Activated T-helper 17 cell treated with anti-CD3 and anti-CD28 coated beads, Interleukin-2, amount 50 U/mL, for 72 hours (primary cell): ENCODE measurements at regions not wholly inside any gene's neighbourhood (a gene's known extent, or its start where the extent isn't known, plus 50 kb on each side); places are given as distances from the start of the nearest gene placed in this dataset.
"Not testable (repeated sequence)": the region's sequence is repeated elsewhere in the genome, so short reads cannot be mapped to it uniquely, and the experiment has no call there.

Source experiments
- ATAC-seq: fragments of 150-1000 bp; cut with Tn5 transposase; replicated peaks from 2 replicates; pipeline ENCODE4 v1.10.0; 2021; ENCODE audit warnings: mild to moderate bottlenecking, moderate library complexity
- H3K27ac Mint-ChIP-seq: one replicate; pipeline ENCODE4 v1.8.0; 2022; ENCODE audit warnings: mixed read lengths
- H3K27me3 Mint-ChIP-seq: one replicate; pipeline ENCODE4 v1.8.0; 2022; ENCODE audit warnings: mixed read lengths
- H3K36me3 Mint-ChIP-seq: one replicate; pipeline ENCODE4 v1.8.0; 2022; ENCODE audit warnings: low read depth, mild to moderate bottlenecking, mixed read lengths
- H3K4me1 Mint-ChIP-seq: one replicate; pipeline ENCODE4 v1.8.0; 2022; ENCODE audit warnings: mixed read lengths
- H3K4me3 Mint-ChIP-seq: one replicate; pipeline ENCODE4 v1.8.0; 2022; ENCODE audit warnings: mild to moderate bottlenecking, mixed read lengths
- H3K9me3 Mint-ChIP-seq: one replicate; pipeline ENCODE4 v1.8.0; 2022; ENCODE audit warnings: mixed read lengths

DNA sequence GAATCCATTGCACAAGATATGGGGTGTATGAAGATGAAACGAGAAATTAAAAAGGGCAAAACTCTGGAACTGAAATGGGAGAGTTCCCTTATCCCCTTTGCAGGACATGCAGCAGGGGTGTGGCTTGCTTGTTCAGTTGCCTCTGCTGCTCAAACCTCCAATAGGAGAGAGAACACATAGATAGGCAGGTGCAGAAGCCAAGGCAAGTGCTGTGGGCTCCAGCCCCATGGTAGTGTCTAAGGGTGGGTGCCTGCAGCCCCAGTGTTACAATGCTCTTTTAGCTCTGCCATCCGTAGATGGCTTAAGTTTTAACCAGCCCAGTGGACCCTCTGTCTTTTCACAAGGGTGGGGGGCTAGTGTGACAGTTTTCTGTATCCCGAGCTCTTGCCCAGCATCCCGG is 69.7 kb downstream of the CMAS start:
- Mint-ChIP-seq H3K27me3 (no peaks in the 10 kb centered on the region), H3K4me3 (no peak overlapping the region), H3K4me1 (no peaks in the 10 kb centered on the region), H3K9me3 (no peaks in the 10 kb centered on the region), H3K36me3 (no peaks in the 10 kb centered on the region), H3K27ac (no peak overlapping the region)
- ATAC-seq = no peak

DNA sequence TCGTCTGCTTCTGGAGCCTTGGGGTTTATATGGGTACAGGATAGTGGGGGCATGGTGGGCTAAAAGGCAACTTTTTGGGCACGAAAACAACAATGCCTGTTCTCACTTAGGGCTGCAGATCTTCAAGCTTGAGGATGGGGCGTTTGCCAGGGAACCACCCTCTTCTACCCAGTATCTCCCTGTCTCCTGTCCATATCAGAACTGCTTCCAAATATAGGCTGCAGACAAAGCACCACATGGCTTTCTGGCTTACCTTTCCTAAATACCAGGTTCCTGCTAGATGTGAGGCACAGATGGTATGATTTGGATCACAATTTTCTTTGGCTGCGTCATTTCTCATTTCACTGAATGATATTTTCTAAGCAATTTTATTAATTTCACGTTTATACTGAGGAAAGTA is 70.4 kb downstream of the CMAS start:
- no peak for ATAC-seq
- H3K9me3 Mint-ChIP-seq = no peaks in the 10 kb centered on the region
- no peak overlapping the region for H3K27ac Mint-ChIP-seq
- no peaks in the 10 kb centered on the region for H3K4me1 Mint-ChIP-seq
- H3K4me3 Mint-ChIP-seq = no peak overlapping the region
- H3K27me3 Mint-ChIP-seq = no peaks in the 10 kb centered on the region
- H3K36me3 Mint-ChIP-seq = no peaks in the 10 kb centered on the region

DNA sequence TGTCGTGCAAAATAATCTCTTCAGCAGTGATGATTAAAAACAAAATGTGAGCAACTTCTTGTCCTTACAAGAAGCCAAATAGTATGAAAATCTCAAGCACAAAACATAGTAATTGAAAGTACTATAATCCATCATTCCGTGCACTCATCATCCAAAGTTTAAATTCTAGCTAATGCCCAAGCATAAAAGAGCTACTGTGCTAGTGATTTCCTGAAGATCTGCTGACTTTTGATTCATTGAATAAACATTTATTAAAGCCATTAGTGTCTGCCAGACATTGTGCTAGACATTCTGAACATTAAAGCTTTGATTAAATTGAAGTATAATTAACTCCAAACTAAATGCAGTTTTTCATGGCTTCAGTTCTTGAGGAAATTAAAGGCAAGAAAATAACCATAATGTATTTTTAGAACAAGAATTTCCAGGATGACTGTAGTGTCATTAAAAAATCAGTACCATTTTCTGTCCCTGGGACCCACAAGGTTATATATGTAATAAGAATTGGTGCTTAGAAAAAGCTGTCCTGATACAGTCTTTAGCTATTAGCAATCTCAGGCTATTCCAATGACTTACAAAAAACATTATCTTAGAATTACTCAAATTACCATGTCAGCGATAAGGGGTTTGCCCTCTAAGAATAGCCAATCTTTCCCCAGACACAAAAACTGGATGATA is 71.7 kb downstream of the CMAS start:
- no peak overlapping the region for H3K4me3 Mint-ChIP-seq
- H3K4me1 Mint-ChIP-seq = no peaks in the 10 kb centered on the region
- H3K27ac Mint-ChIP-seq = no peak overlapping the region
- no peaks in the 10 kb centered on the region for H3K9me3 Mint-ChIP-seq
- no peaks in the 10 kb centered on the region for H3K27me3 Mint-ChIP-seq
- no peak for ATAC-seq
- no peaks in the 10 kb centered on the region for H3K36me3 Mint-ChIP-seq

DNA sequence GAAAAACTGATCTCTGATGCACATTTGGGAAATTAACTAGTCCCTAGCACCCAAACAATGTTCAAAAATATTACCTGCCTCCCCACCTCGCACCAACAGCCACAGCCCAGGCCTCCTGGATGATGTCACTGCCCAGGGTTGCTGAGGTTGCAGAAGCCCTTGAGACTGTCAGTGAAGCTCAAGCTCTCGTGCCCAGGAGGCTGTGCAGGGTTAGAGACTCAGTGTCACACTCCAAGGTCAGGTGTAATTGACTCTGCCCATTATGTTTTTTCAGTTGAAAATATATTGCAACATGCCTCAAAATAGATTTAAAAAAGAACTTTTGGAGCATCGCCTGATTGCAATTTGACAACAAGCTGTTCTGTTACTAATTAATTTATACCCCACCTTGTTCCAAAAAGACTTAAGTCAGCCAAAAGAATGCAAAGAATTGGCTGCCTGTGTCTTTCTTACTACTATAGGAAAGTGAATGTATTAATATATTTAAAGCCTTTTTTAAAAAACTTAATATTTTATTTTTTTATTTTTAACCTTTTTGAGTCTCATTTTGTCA is 72.3 kb downstream of the CMAS start:
- Mint-ChIP-seq H3K27ac (no peak overlapping the region), H3K36me3 (no peaks in the 10 kb centered on the region), H3K4me3 (no peak overlapping the region), H3K27me3 (no peaks in the 10 kb centered on the region), H3K4me1 (no peaks in the 10 kb centered on the region), H3K9me3 (no peaks in the 10 kb centered on the region)
- no peak for ATAC-seq

DNA sequence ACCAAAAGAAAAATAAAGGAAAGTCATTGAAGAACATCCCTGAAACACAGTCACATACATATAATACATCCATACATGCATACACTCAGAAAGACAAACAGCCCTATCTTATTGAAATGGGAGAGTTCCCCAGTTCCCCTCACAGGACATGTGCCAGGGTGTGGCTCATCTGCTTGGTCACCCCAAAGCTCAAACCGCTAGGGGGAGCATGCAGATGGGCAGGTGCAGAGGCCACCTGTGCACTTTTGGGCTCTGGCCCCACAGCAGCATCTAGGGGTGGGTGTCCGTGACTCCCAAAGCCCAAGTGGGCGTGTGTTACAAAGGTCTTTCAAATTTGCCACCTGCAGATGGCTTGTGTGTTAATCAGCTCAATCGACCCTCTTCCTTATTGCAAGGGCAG is 75.2 kb downstream of the CMAS start:
- Mint-ChIP-seq H3K9me3 (no peaks in the 10 kb centered on the region), H3K4me1 (no peaks in the 10 kb centered on the region), H3K27ac (no peak overlapping the region), H3K36me3 (no peaks in the 10 kb centered on the region), H3K27me3 (no peaks in the 10 kb centered on the region), H3K4me3 (no peak overlapping the region)
- peak; percentile 74 for ATAC-seq

DNA sequence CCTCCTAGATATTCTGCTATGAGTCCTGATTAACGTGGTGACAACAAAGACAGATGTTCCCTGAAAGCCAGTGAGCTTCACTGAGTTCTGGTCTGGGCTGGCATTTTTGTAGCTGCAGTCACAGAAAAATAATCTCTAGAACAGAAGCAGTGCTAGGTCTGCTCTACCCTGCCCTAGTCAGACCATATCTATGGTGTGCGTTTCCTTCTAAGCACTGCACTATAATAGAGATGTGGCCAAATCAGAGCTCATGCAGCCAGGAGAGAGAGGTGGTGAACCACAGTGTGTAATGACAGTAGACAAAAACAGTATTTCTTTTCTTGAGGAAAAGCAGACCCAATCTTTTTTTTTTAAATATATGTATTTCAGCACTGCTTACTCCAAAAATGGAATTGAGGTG is 76.3 kb downstream of the CMAS start:
- no peak for ATAC-seq
- Mint-ChIP-seq H3K36me3 (no peaks in the 10 kb centered on the region), H3K4me3 (no peak overlapping the region), H3K4me1 (no peaks in the 10 kb centered on the region), H3K9me3 (peaks cover 5% of the 10 kb centered on the region), H3K27ac (no peak overlapping the region), H3K27me3 (no peaks in the 10 kb centered on the region)

DNA sequence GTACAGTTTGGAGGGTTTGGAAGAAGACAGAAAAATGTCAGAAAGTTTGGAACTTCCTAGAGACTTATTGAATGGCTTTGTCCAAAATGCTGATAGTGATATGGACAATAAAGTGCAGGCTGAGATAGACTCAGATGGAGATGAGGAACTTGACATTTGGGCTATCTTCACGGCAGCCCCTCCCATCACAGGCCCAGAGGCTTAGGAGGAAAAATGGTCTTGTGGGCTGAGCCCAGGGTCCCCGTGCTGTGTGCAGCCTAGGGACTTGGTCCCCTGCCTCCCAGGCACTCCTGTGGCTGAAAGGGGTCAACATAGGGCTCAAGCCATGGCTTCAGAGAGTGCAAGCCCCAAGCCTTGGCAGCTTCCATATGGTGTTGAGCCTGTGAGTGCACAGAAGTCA is 79.0 kb downstream of the CMAS start:
- H3K4me1 Mint-ChIP-seq = no peaks in the 10 kb centered on the region

DNA sequence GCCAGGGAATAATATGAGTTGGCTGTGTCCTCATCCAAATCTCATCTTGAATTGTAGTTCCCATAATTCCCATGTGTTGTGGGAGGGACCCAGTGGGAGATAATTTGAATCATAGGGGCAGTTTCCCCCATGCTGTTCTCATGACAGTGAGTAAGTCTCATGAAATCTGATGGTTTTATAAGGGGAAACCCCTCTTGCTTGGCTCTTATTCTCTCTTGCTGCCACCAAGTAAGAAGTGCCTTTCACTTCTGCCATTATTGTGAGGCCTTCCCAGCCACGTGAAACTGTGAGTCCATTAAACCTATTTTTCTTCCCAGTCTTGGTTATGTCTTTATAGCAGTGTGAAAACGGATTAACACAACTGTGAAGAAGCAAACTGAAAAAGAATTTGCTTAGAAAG is 80.1 kb downstream of the CMAS start:
- not testable (repeated sequence) for H3K9me3 Mint-ChIP-seq, H3K4me1 Mint-ChIP-seq, H3K27me3 Mint-ChIP-seq, H3K4me3 Mint-ChIP-seq, H3K36me3 Mint-ChIP-seq, H3K27ac Mint-ChIP-seq
- ATAC-seq = peak; percentile 82

More for the DNA sequence above, 79.0 kb downstream of the CMAS start:
- H3K4me3 Mint-ChIP-seq = no peak overlapping the region
- no peak overlapping the region for H3K27ac Mint-ChIP-seq
- H3K36me3 Mint-ChIP-seq = no peaks in the 10 kb centered on the region
- peaks cover 8% of the 10 kb centered on the region for H3K9me3 Mint-ChIP-seq
- peaks cover 3% of the 10 kb centered on the region for H3K27me3 Mint-ChIP-seq
- no peak for ATAC-seq

DNA sequence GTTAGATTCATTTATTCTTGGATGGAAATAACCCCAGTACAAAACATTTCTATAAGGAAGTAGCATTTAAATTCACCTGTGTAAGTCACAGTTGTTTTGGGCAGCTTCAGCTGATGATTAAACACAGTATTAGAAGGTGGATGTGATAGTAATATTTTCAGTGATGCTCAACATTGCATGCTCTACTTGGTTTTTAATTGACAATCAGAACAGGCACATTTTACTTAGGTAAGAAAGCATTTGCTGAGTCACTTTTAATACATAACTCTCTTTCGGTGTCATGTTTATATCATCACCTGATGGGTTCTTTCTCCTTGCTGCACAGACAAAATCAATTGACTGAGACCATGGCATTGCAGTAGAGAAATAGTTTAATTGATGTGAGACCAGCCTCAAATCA is 80.7 kb downstream of the CMAS start:
- peak; percentile 16 for ATAC-seq
- Mint-ChIP-seq H3K27ac (no peak overlapping the region), H3K4me3 (no peak overlapping the region), H3K36me3 (no peaks in the 10 kb centered on the region), H3K27me3 (peaks cover 3% of the 10 kb centered on the region), H3K9me3 (peaks cover 8% of the 10 kb centered on the region), H3K4me1 (peaks cover 4% of the 10 kb centered on the region)

DNA sequence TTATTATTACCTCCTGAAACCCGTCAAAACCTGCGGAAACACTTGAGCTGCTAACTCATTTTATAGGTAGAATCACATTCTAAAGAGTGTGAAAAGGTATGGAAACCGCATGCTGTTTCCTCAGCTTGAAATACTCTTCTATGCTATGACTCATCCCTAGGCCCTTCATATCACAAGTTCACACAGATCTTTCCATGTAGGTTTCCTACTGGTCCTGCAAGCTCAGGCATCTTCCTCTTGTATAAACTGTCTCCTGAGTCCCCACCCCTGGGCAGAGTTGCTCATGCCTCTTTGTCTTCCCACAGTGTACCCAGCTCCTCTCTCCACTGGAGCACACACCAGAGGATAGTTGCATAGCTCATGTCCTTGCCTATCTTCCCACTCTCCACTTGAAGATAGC is 84.7 kb downstream of the CMAS start:
- no peaks in the 10 kb centered on the region for H3K36me3 Mint-ChIP-seq
- no peak overlapping the region for H3K4me3 Mint-ChIP-seq
- peaks cover 3% of the 10 kb centered on the region for H3K27me3 Mint-ChIP-seq
- H3K27ac Mint-ChIP-seq = no peak overlapping the region
- H3K4me1 Mint-ChIP-seq = peaks cover 4% of the 10 kb centered on the region
- H3K9me3 Mint-ChIP-seq = peaks cover 8% of the 10 kb centered on the region
- ATAC-seq = peak; percentile 21

DNA sequence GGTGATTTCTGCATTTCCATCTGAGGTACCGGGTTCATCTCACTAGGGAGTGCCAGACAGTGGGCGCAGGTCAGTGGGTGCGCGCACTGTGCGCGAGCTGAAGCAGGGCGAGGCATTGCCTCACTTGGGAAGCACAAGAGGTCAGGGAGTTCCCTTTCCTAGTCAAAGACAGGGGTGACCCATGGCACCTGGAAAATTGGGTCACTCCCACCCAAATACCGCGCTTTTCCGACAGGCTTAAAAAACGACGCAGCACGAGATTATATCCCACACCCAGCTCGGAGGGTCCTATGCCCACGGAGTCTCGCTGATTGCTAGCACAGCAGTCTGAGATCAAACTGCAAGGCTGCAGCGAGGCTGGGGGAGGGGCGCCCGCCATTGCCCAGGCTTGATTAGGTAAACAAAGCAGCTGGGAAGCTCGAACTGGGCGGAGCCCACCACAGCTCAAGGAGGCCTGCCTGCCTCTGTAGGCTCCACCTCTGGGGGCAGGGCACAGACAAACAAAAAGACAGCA is 90.6 kb downstream of the CMAS start:
- H3K27me3 Mint-ChIP-seq = not testable (repeated sequence)

More for the DNA sequence above, 90.6 kb downstream of the CMAS start:
- not testable (repeated sequence) for H3K9me3 Mint-ChIP-seq, H3K36me3 Mint-ChIP-seq, H3K4me1 Mint-ChIP-seq, H3K27ac Mint-ChIP-seq, ATAC-seq, H3K4me3 Mint-ChIP-seq
